Brain microvascular endothelial cell (primary cell): ENCODE measurements at regions not wholly inside any gene's neighbourhood (a gene's known extent, or its start where the extent isn't known, plus 50 kb on each side); places are given as distances from the start of the nearest gene placed in this dataset.

Experiments
- DNase-seq: peaks from one replicate; pipeline ENCODE4 v3.0.0-alpha.2; 2020
- H3K27ac ChIP-seq: fragments of 250-450 bp; sonication (Bioruptor Pico); 2 replicates; pipeline ENCODE4 v1.5.1; 2020; ENCODE audit warnings: mild to moderate bottlenecking, moderate library complexity
- H3K27me3 ChIP-seq: fragments of 250-450 bp; sonication (Bioruptor Pico); replicated peaks from 2 replicates; pipeline ENCODE4 v1.5.1; 2020; ENCODE audit warnings: mild to moderate bottlenecking
- H3K36me3 ChIP-seq: fragments of 250-450 bp; sonication (Bioruptor Pico); replicated peaks from 2 replicates; pipeline ENCODE4 v1.5.1; 2020; ENCODE audit warnings: mild to moderate bottlenecking
- H3K4me3 ChIP-seq: 2 replicates; pipeline ENCODE4 v1.5.1; 2011; ENCODE audit warnings: low read depth, mild to moderate bottlenecking, control low read depth, low read length, moderate library complexity
- in situ Hi-C: cut with HindIII; loops from 2 replicates; pipeline ENCODE4 v1.10.0; 2017; ENCODE audit warnings: low sequenced_read_pairs, low pct_ligation_motif_present
- TF ChIP-seq, protein P1 (sequence below): IDR thresholded peaks from 2 replicates; pipeline ENCODE4 v1.5.1; 2011; ENCODE audit warnings: low read depth, mild to moderate bottlenecking, moderate library complexity, low read length, control low read depth, inconsistent platforms; ENCODE audit errors: missing control alignments

DNA sequence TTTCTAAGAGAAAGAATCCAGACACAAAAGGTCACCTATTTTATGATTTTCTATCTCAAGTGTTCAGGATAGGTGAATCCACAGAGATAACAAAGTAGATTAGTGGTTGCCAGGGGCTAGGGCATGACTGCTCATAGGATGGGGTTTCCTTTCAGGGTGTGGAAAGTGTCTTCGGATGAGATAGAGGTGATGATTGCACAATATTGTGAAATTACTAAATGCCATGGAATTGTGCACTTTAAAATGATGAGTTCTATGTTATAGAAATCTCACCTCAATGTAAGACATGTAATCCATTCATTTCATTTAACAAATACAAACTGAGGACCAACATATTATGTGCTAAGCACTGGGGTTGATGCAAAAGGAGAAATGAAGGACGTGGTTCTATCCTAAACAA lies 76.4 kb upstream of the GALNT17 start:
- TF ChIP-seq, protein P1, sequence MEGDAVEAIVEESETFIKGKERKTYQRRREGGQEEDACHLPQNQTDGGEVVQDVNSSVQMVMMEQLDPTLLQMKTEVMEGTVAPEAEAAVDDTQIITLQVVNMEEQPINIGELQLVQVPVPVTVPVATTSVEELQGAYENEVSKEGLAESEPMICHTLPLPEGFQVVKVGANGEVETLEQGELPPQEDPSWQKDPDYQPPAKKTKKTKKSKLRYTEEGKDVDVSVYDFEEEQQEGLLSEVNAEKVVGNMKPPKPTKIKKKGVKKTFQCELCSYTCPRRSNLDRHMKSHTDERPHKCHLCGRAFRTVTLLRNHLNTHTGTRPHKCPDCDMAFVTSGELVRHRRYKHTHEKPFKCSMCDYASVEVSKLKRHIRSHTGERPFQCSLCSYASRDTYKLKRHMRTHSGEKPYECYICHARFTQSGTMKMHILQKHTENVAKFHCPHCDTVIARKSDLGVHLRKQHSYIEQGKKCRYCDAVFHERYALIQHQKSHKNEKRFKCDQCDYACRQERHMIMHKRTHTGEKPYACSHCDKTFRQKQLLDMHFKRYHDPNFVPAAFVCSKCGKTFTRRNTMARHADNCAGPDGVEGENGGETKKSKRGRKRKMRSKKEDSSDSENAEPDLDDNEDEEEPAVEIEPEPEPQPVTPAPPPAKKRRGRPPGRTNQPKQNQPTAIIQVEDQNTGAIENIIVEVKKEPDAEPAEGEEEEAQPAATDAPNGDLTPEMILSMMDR = no peak
- H3K36me3 ChIP-seq = no peaks in the 10 kb centered on the region
- H3K27me3 ChIP-seq = no peaks in the 10 kb centered on the region
- no peak overlapping the region for H3K4me3 ChIP-seq
- in situ Hi-C loops = no loop called here
- DNase-seq = no peak
- H3K27ac ChIP-seq = no peak overlapping the region

DNA sequence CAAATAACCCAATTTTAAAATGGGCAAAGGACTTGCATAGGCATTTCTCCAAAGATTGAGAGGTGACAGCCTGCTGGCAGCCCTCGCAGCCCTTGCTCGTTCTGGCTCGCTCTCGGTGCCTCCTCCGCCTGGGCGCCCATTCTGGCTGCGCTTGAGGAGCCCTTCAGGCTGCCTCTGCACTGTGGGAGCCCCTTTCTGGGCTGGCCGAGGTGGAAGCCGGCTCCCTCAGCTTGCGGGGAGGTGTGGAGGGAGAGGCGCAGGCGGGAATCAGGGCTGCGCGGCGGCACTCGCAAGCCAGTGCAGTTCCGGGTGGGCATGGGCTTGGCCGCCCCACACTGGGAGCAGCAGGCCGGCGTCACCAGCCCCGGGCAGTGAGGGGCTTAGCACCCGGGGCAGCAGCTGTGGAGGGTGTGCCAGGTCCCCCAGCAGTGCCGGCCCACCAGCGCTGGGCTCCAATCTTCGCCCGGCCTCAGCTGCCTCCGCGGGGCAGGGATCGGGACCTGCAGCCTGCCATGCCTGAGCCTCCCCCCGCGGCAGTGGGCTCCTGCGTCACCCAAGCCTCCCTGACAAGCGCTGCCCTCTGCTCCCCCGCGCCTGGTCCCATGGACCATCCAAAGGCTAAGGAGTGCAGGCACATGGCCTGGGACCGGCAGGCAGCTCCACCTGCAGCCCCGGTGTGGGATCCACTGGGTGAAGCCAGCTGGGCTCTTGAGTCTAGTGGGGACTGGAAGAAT lies 54.0 kb upstream of the GALNT17 start:
- no peak overlapping the region for H3K27ac ChIP-seq
- no peaks in the 10 kb centered on the region for H3K36me3 ChIP-seq
- DNase-seq = no peak
- H3K27me3 ChIP-seq = no peaks in the 10 kb centered on the region
- no peak overlapping the region for H3K4me3 ChIP-seq
- TF ChIP-seq, protein P1 = no peak
- in situ Hi-C loops = no loop called here
